ENCODE measurements at regions not wholly inside any gene's neighbourhood (a gene's known extent, or its start where the extent isn't known, plus 50 kb on each side); places are given as distances from the start of the nearest gene placed in this dataset.

DNA sequence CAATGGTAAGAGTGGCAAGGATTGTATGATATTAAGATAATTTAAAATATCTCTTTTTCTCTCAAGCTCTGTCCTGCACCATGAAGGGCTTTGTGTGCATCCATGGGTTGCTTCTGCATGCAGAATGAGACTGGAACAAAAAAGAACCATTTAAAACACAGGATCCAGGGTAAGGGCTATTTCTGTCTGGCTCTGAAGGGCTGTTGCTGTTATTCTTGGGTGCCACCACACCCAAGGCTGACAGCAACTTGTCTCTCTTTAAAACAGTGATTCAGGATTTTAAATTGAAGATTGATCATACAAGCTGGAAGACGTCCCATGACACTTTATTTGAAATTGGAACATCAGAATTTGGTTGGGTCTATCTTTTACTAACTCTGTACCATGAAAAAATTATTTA lies 268.8 kb upstream of the CNTN3 start:
- DNase-seq (ENCODE audit: extremely low spot score), result no peak
- H3K27me3 ChIP-seq, result no peaks in the 10 kb centered on the region
- no peak overlapping the region for H3K27ac ChIP-seq (replicated peaks in 1 of 4)
- H3K4me3 ChIP-seq, result no peak overlapping the region
- H3K9me3 ChIP-seq, result peaks cover 0 to 7% (median 2%) of the 10 kb centered on the region in 4 donors
- TF ChIP-seq EP300 (IDR thresholded peaks at IDR 0.05) (no peak), POLR2A (IDR thresholded peaks at IDR 0.05; ENCODE audit: low read depth) (no peak), POLR2AphosphoS5 (IDR thresholded peaks at IDR 0.05) (no peak)
- TF ChIP-seq, protein P1, sequence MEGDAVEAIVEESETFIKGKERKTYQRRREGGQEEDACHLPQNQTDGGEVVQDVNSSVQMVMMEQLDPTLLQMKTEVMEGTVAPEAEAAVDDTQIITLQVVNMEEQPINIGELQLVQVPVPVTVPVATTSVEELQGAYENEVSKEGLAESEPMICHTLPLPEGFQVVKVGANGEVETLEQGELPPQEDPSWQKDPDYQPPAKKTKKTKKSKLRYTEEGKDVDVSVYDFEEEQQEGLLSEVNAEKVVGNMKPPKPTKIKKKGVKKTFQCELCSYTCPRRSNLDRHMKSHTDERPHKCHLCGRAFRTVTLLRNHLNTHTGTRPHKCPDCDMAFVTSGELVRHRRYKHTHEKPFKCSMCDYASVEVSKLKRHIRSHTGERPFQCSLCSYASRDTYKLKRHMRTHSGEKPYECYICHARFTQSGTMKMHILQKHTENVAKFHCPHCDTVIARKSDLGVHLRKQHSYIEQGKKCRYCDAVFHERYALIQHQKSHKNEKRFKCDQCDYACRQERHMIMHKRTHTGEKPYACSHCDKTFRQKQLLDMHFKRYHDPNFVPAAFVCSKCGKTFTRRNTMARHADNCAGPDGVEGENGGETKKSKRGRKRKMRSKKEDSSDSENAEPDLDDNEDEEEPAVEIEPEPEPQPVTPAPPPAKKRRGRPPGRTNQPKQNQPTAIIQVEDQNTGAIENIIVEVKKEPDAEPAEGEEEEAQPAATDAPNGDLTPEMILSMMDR (IDR thresholded peaks at IDR 0.05), result no peak
- WGBS, result 72% methylated on average over 1 of the region's 1 CpG
- intact Hi-C loops (cut with DNase I), result no loop called here
- no peaks in the 10 kb centered on the region for H3K36me3 ChIP-seq
- no peaks in the 10 kb centered on the region for H3K4me1 ChIP-seq

DNA sequence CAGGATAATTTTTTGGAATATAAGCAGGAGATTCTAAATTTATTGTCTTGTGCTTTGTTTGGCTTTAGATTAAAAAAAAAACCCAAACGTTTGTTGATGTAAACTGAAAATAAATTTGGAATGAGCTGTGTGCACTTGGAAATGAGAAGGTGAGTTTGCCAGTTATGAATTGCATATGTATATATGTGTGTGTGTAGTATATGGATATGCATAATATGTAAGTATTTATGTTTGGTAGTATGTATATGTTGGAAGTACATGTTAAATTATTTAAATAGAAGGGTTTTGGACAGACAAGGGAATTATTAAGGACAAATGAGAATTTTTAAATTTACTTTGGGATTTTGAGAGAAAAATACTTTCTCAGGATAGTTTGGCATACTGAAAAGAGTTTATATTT lies 265.8 kb upstream of the CNTN3 start:
- no peak overlapping the region for H3K4me3 ChIP-seq
- no peaks in the 10 kb centered on the region for H3K9me3 ChIP-seq
- H3K27me3 ChIP-seq, result no peaks in the 10 kb centered on the region
- 19% methylated on average over 1 of the region's 1 CpG for WGBS
- no peak for DNase-seq (ENCODE audit: extremely low spot score)
- no peak for TF ChIP-seq POLR2A (IDR thresholded peaks at IDR 0.05; ENCODE audit: low read depth)
- no peak for TF ChIP-seq EP300 (IDR thresholded peaks at IDR 0.05)
- TF ChIP-seq, protein P1 (IDR thresholded peaks at IDR 0.05), result no peak
- no peak for TF ChIP-seq POLR2AphosphoS5 (IDR thresholded peaks at IDR 0.05)
- H3K36me3 ChIP-seq, result no peaks in the 10 kb centered on the region
- H3K4me1 ChIP-seq, result no peaks in the 10 kb centered on the region
- intact Hi-C loops (cut with DNase I), result no loop called here
- no peak overlapping the region for H3K27ac ChIP-seq (replicated peaks in 1 of 4)

DNA sequence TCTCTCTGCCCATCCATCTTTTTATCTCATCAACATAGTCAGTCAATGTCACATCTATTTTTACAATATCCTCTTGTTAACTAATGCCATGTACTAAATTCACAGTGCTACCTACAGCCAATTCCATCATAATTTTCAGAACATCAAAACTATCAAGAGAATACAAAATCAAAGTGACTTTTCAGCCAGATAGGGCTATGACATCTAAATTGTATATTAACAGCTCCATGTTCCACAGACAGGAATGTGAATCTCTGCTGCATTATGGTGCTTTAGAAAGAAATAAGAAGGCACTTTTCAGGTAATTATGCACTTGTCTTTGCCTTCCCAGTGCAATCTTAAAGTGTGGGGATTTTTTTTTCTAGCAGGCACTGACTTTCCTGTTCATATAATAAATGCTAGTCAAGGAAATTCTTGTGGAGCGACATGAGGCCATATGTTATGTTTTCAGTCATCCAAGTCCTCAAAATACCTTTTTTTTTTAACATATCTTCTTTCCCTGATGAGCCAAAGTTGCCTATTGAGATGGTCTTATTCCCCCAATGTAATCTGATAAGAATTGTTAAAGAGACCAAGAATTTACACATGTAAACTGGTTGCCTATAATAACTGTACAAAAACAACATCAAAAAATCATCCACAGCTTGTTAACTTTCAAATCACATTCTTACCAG lies 252.0 kb upstream of the CNTN3 start:
- Histone ChIP-seq H3K27ac (replicated peaks in 1 of 4) (no peak overlapping the region), H3K4me1 (no peaks in the 10 kb centered on the region), H3K4me3 (no peak overlapping the region), H3K27me3 (no peaks in the 10 kb centered on the region), H3K36me3 (no peaks in the 10 kb centered on the region), H3K9me3 (no peaks in the 10 kb centered on the region)
- DNase-seq (ENCODE audit: extremely low spot score), result no peak
- intact Hi-C loops (cut with DNase I), result no loop called here
- TF ChIP-seq, protein P1 (IDR thresholded peaks at IDR 0.05), result no peak
- no peak for TF ChIP-seq EP300 (IDR thresholded peaks at IDR 0.05)
- 59% methylated on average over 1 of the region's 1 CpG for WGBS

DNA sequence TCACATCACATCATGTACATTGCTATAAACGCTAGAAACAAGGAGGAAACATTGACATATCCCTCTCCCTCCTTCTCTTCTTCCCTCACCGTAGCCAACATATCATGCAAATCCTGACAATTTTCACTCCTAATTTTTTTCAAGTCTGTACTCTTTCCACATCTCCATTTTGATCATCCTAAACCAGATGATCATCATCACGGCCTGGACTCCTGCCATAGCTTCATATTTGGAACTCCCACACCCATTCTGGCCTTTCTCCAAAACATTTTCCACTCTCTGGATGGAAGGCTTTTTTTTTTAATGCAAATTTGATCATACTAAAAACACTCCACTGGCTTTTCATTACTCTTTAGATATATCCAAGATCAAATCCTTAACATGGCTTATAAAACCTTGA lies 248.0 kb upstream of the CNTN3 start:
- Histone ChIP-seq H3K4me1 (no peaks in the 10 kb centered on the region), H3K9me3 (no peaks in the 10 kb centered on the region), H3K27ac (replicated peaks in 1 of 4) (no peak overlapping the region), H3K27me3 (no peaks in the 10 kb centered on the region), H3K36me3 (no peaks in the 10 kb centered on the region), H3K4me3 (no peak overlapping the region)
- WGBS, result 36% methylated on average over 3 of the region's 3 CpGs
- TF ChIP-seq, protein P1 (IDR thresholded peaks at IDR 0.05), result no peak
- TF ChIP-seq EP300 (IDR thresholded peaks at IDR 0.05) (no peak), POLR2A (IDR thresholded peaks at IDR 0.05; ENCODE audit: low read depth) (no peak), POLR2AphosphoS5 (IDR thresholded peaks at IDR 0.05) (no peak)
- no peak for DNase-seq (ENCODE audit: extremely low spot score)
- intact Hi-C loops (cut with DNase I), result no loop called here

DNA sequence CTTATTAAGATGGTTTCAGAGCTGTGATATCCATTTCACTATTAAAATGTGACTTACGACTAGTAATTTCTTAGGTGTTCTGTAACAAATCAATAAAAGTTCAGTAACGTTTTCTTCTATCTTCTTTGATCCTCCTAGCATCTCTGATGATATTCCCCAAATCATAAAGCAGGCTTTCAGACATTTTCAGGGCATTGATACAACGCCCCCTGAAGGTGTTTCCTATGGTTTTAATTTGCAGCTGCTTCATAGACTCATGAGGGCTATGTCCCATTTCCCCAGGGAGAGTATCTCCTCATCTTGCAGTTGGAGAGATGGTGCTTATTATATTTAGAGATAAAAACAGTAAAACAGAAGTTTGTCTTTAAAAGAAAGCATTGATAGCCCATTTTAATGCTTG lies 246.8 kb upstream of the CNTN3 start:
- TF ChIP-seq POLR2AphosphoS5 (IDR thresholded peaks at IDR 0.05), result no peak
- TF ChIP-seq, protein P1 (IDR thresholded peaks at IDR 0.05), result no peak
- no peak for TF ChIP-seq POLR2A (IDR thresholded peaks at IDR 0.05; ENCODE audit: low read depth)
- TF ChIP-seq EP300 (IDR thresholded peaks at IDR 0.05), result no peak
- no peaks in the 10 kb centered on the region for H3K4me1 ChIP-seq
- no peaks in the 10 kb centered on the region for H3K9me3 ChIP-seq
- intact Hi-C loops (cut with DNase I), result no loop called here
- H3K27me3 ChIP-seq, result no peaks in the 10 kb centered on the region
- no peaks in the 10 kb centered on the region for H3K36me3 ChIP-seq
- no peak for DNase-seq (ENCODE audit: extremely low spot score)
- WGBS, result 74% methylated on average over 3 of the region's 3 CpGs
- no peak overlapping the region for H3K27ac ChIP-seq (replicated peaks in 1 of 4)
- no peak overlapping the region for H3K4me3 ChIP-seq
